ENCODE measurements at regions not wholly inside any gene's neighbourhood (a gene's known extent, or its start where the extent isn't known, plus 50 kb on each side); places are given as distances from the start of the nearest gene placed in this dataset.

- Histone ChIP-seq H3K9ac (no peak overlapping the region), H3K4me1 (no peaks in the 10 kb centered on the region), H3K9me3 (peaks cover 13% of the 10 kb centered on the region), H4K20me1 (no peaks in the 10 kb centered on the region), H3K4me2 (no peak overlapping the region), H3K4me3 (no peak overlapping the region), H3K36me3 (no peaks in the 10 kb centered on the region), H3K27me3 (no peaks in the 10 kb centered on the region), H3K27ac (no peak overlapping the region)
- TF ChIP-seq Cebpa-rat (IDR thresholded peaks at IDR 0.05), result no peak
Measured at GRCh38 chr2:105526000-105526925, 127.4 kb upstream of the FHL2 start.

DNA sequence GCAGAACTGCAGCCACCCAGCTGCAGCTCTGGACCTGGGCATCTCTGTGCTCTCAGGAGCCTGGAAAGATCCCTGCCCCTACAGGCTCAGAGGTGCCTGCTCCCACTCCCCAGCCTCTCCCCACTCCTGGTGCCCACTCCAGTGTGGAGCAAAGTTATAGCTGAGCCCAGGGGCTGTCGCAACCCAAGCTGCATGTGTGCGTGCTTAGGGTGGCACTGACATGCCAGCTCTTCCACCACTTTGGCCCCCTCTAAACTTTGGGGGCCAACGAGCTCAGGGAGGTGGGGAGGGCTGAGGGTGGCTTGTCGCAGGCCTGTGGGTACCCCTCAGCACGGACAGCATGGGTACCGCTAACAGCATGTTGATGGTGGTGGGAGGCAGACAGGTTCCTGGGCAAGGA lies 126.3 kb upstream of the FHL2 start:
- Histone ChIP-seq H3K36me3 (no peaks in the 10 kb centered on the region), H3K4me3 (no peak overlapping the region), H3K27ac (no peak overlapping the region), H3K27me3 (no peaks in the 10 kb centered on the region), H3K4me1 (no peaks in the 10 kb centered on the region), H3K9ac (no peak overlapping the region), H4K20me1 (no peaks in the 10 kb centered on the region), H3K4me2 (no peak overlapping the region), H3K9me3 (peaks cover 13% of the 10 kb centered on the region)
- no peak for TF ChIP-seq Cebpa-rat (IDR thresholded peaks at IDR 0.05)

- H3K9me3 ChIP-seq, result peaks cover 13% of the 10 kb centered on the region
- H3K27me3 ChIP-seq, result no peaks in the 10 kb centered on the region
- H3K4me2 ChIP-seq, result no peak overlapping the region
- H3K4me1 ChIP-seq, result no peaks in the 10 kb centered on the region
- no peak for TF ChIP-seq Cebpa-rat (IDR thresholded peaks at IDR 0.05)
- H4K20me1 ChIP-seq, result no peaks in the 10 kb centered on the region
- no peaks in the 10 kb centered on the region for H3K36me3 ChIP-seq
- H3K4me3 ChIP-seq, result no peak overlapping the region
- no peak overlapping the region for H3K27ac ChIP-seq
- no peak overlapping the region for H3K9ac ChIP-seq
Measured at GRCh38 chr2:105522645-105523044, 123.8 kb upstream of the FHL2 start.

DNA sequence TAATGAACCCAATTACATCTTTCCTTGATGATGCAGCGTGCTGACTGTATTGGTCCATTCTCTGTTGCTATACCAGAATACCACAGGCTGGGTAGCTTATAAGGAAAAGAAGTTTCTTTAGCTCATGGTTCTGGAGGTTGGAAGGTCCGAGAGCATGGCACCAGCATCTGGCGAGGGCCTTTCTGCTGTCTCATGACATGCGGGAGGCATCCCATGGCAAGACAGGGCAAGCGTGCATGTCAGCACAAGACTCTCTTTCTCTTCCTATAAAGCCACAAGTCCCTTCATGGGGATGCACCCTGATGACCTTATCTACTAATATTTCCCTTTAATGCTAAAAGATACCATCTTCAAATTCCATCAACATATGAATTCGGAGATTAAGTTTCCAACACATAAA lies 122.8 kb upstream of the FHL2 start:
- Histone ChIP-seq H3K36me3 (no peaks in the 10 kb centered on the region), H3K27ac (no peak overlapping the region), H3K9ac (no peak overlapping the region), H3K4me2 (no peak overlapping the region), H4K20me1 (no peaks in the 10 kb centered on the region), H3K9me3 (peaks cover 13% of the 10 kb centered on the region), H3K27me3 (no peaks in the 10 kb centered on the region), H3K4me1 (no peaks in the 10 kb centered on the region), H3K4me3 (no peak overlapping the region)
- no peak for TF ChIP-seq Cebpa-rat (IDR thresholded peaks at IDR 0.05)

DNA sequence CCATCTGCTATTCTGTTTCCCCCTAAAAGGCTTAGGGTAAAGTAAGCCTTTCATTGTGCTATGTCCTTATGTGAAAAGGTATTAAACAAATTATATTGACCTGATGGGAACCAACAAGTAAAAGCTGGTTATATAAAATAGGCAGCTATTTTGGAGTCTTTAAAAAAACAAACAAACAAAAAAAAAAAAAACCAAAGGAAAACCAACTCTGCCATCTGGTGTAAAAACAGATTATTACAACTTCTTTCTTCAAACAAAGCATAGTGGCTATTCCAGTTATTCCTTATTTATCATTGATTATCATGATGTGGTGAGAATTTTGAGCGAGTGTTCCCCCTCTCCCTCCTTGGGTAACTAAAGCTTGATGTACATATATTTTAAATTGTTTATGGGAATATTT lies 122.3 kb upstream of the FHL2 start:
- Histone ChIP-seq H3K36me3 (no peaks in the 10 kb centered on the region), H3K4me2 (no peak overlapping the region), H3K9ac (no peak overlapping the region), H3K27ac (no peak overlapping the region), H3K9me3 (peaks cover 13% of the 10 kb centered on the region), H3K27me3 (no peaks in the 10 kb centered on the region), H3K4me1 (no peaks in the 10 kb centered on the region), H3K4me3 (no peak overlapping the region), H4K20me1 (no peaks in the 10 kb centered on the region)
- no peak for TF ChIP-seq Cebpa-rat (IDR thresholded peaks at IDR 0.05)

GRCh38 chr2:105519516-105519915 lies 120.7 kb upstream of the FHL2 start:
- Histone ChIP-seq H3K27ac (no peak overlapping the region), H3K27me3 (no peaks in the 10 kb centered on the region), H3K9ac (no peak overlapping the region), H3K4me1 (no peaks in the 10 kb centered on the region), H3K9me3 (no peaks in the 10 kb centered on the region), H3K4me3 (no peak overlapping the region), H3K36me3 (no peaks in the 10 kb centered on the region), H4K20me1 (no peaks in the 10 kb centered on the region), H3K4me2 (no peak overlapping the region)
- TF ChIP-seq Cebpa-rat (IDR thresholded peaks at IDR 0.05), result no peak

DNA sequence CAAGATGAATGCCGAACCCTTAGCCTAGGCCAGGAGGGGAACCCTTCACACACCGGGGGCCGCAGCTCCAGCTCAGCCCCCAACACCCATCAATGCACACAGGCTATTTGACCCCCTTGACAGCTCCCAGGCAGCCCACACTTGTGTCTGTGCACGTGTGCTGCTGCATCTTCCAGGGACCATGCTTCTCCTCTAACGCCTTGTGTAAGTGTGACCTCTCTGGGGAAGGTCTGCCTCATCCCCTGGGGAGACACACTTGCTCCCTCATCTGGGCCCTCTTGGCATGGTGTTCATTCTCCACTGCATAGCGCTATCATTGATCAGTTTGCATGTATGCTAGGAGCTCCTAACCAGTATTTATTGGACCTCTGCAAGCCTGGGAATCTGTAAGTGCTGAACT lies 120.0 kb upstream of the FHL2 start:
- no peaks in the 10 kb centered on the region for H4K20me1 ChIP-seq
- no peak overlapping the region for H3K4me3 ChIP-seq
- no peak overlapping the region for H3K27ac ChIP-seq
- H3K9me3 ChIP-seq, result no peaks in the 10 kb centered on the region
- H3K27me3 ChIP-seq, result no peaks in the 10 kb centered on the region
- no peak overlapping the region for H3K9ac ChIP-seq
- no peaks in the 10 kb centered on the region for H3K4me1 ChIP-seq
- no peak overlapping the region for H3K4me2 ChIP-seq
- TF ChIP-seq Cebpa-rat (IDR thresholded peaks at IDR 0.05), result no peak
- no peaks in the 10 kb centered on the region for H3K36me3 ChIP-seq

DNA sequence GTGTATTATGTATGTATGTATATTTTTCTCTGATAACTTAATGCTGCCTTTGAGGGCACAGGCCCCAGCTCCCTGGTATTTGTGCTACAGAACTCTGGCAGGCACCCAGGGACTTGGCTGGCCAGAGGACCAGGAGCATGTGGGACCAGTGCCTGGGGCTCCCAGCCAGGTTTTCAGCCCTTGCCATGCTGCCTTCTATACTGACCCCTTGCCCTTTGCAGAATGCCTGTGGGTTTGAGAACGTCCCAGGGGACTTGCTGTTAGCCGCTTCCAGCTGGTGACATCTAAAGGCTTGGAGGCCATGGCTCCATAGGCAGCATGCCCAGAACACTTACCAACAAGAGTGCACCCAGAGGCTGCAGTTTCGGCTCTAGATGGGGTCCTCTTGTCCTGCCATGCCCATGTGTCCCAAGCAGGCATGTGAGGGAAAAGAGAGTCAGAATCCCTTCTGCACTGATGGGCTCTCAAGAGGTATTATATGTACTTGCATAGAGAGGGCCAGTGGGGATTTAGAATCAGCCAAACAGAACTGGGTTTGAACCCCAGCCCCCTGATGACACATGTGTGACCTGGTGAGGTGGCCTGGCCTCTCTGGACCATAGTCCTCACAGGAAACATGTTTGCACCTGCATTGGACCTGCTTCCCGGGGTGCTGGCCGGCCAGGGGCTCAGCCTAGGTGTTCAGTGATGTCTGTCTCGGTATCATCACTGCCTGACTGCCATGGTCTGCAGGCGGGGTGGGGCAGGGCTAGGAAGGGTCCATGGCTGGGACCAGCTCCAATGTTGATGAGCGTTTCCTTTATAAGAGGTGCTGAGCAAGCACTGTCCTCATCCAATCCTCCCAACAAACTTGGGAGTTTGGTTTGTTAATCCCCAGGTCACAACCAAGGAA lies 119.2 kb upstream of the FHL2 start:
- Histone ChIP-seq H3K36me3 (no peaks in the 10 kb centered on the region), H3K27me3 (no peaks in the 10 kb centered on the region), H3K9ac (no peak overlapping the region), H3K9me3 (no peaks in the 10 kb centered on the region), H3K4me3 (no peak overlapping the region), H3K4me2 (no peak overlapping the region), H4K20me1 (no peaks in the 10 kb centered on the region), H3K4me1 (no peaks in the 10 kb centered on the region), H3K27ac (no peak overlapping the region)
- no peak for TF ChIP-seq Cebpa-rat (IDR thresholded peaks at IDR 0.05)

DNA sequence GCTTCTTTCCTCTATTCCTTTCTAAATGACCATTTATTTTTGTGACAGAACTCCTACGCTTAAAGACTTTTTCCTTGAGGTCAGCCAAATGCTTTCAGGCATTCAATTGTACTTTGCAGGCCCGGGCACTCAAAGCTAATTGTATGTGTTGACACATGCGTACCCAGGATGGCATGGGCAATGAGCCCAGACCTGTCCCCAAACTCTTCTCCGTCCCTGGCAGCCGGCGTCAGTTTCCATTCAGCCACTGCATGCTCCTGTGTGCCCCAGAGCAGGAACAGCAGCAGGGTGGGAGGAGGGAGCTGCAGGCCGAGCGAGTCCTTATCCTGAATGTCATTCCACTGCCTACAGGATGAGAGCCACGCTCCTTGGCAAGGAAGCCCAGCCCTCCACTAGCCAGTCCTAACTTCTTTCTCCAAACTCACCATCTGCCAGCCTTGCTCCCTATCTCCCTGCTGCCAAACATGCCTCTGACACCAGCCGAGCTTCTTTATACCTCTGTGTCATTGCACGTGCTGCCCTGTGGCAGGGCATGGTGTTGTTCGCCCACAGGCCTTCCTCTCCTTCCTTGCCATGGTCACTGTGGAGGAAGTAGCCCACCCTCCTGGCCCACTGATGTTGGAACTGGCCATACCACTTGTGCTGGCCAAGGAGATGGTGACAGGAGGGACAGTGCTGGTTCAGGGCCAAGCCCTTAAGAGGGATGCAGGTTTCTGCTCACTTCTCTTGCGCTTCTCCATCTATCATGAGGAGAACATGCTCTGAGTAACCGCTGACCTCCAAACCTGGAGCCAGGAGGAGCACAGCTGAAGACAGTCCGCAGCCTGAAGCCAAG lies 116.9 kb upstream of the FHL2 start:
- TF ChIP-seq Cebpa-rat (IDR thresholded peaks at IDR 0.05), result no peak
- H3K9me3 ChIP-seq, result no peaks in the 10 kb centered on the region
- no peaks in the 10 kb centered on the region for H4K20me1 ChIP-seq
- H3K27ac ChIP-seq, result no peak overlapping the region
- H3K36me3 ChIP-seq, result no peaks in the 10 kb centered on the region
- no peaks in the 10 kb centered on the region for H3K27me3 ChIP-seq
- no peak overlapping the region for H3K9ac ChIP-seq
- H3K4me3 ChIP-seq, result no peak overlapping the region
- H3K4me2 ChIP-seq, result no peak overlapping the region
- H3K4me1 ChIP-seq, result no peaks in the 10 kb centered on the region
